GM20000 (cell line): ENCODE measurements at regions not wholly inside any gene's neighbourhood (a gene's known extent, or its start where the extent isn't known, plus 50 kb on each side); places are given as distances from the start of the nearest gene placed in this dataset.

Experiments used
- DNase-seq: peaks from one replicate; pipeline ENCODE4 v3.0.0; 2012; ENCODE audit warnings: low spot score
- TF ChIP-seq, protein P1 (sequence below): IDR thresholded peaks from 2 replicates; pipeline ENCODE4 v1.5.1; 2012; ENCODE audit warnings: mild to moderate bottlenecking, control low read depth; ENCODE audit errors: extremely low read depth, missing control alignments

GRCh38 chr5:9953691-9954090 lies 296.0 kb downstream of the ATPSCKMT start:
- TF ChIP-seq, protein P1, sequence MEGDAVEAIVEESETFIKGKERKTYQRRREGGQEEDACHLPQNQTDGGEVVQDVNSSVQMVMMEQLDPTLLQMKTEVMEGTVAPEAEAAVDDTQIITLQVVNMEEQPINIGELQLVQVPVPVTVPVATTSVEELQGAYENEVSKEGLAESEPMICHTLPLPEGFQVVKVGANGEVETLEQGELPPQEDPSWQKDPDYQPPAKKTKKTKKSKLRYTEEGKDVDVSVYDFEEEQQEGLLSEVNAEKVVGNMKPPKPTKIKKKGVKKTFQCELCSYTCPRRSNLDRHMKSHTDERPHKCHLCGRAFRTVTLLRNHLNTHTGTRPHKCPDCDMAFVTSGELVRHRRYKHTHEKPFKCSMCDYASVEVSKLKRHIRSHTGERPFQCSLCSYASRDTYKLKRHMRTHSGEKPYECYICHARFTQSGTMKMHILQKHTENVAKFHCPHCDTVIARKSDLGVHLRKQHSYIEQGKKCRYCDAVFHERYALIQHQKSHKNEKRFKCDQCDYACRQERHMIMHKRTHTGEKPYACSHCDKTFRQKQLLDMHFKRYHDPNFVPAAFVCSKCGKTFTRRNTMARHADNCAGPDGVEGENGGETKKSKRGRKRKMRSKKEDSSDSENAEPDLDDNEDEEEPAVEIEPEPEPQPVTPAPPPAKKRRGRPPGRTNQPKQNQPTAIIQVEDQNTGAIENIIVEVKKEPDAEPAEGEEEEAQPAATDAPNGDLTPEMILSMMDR: no peak
- no peak for DNase-seq

GRCh38 chr5:9951865-9952516 lies 297.7 kb downstream of the ATPSCKMT start:
- DNase-seq: no peak
- TF ChIP-seq, protein P1: no peak

GRCh38 chr5:9947944-9948343 lies 301.7 kb downstream of the ATPSCKMT start:
- TF ChIP-seq, protein P1: no peak
- DNase-seq: no peak

DNA sequence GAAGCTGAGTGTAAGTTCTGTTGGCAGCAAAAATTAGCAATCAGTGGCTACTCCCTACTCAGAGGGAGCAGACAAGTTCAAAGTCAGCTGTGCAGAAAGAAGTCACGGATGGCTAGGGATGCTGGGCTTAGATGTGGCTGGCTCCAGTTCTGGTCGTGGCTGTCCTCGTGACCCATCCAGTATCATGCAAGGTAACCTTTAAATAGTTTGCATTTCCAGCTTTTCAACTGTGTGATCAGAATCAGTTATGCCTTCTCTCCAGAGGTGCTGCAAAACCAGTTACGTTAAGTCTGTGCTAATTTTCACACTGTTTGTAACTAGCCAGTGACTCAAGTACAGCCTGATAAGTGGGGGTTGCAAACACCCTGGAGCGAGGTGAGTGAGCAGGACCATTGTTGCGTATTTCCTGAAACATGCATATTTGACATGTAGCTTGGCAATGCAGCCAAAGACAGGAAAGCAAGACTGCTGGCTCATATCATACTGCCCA lies 302.4 kb downstream of the ATPSCKMT start:
- TF ChIP-seq, protein P1: no peak
- DNase-seq: no peak

GRCh38 chr5:9932770-9933169 lies 302.6 kb upstream of the TAS2R1 start:
- TF ChIP-seq, protein P1: no peak
- DNase-seq: no peak

DNA sequence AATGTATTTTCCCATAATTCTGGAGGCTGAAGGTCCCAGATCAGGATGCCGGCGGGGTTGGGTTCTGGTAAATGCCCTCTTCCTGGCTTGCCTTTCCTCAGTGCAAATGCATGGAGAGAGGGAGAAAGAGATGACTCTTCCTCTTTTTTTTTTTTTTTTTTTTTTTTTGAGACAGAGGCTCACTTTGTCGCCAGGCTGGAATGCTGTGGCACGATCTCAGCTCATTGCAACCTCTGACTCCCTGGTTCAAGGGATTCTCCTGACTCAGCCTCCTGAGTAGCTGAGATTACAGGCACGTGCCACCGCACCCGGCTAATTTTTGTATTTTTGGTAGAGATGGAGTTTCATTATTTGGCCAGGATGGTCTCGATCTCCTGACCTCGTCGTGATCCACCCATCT lies 300.0 kb upstream of the TAS2R1 start:
- TF ChIP-seq, protein P1: no peak
- DNase-seq: no peak

GRCh38 chr5:9928326-9928725 lies 298.2 kb upstream of the TAS2R1 start:
- TF ChIP-seq, protein P1: no peak
- DNase-seq: no peak
